GM03348 (cell line): ENCODE measurements at regions not wholly inside any gene's neighbourhood (a gene's known extent, or its start where the extent isn't known, plus 50 kb on each side); places are given as distances from the start of the nearest gene placed in this dataset.

Experiments
- DNase-seq: peaks from one replicate; pipeline ENCODE4 v3.0.0; 2012; ENCODE audit warnings: low spot score

DNA sequence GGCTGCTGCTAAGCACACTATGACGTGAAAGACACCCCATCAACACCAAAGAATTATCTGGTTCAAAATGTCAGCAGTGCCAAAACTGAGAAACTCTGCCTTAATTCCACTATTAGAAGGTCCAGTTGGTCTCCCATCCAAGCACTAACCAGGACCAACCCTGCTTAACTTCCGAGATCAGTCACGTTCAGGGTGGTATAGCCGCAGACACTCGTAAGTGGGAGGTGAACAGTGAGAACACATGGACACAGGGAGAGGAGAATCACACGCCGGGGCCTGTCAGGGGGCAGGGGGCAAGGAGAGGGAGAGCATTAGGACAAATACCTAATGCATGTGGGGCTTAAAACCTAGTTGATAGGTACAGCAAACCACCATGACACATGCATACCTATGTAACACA lies 83.4 kb downstream of the C13orf42 start:
- DNase-seq, result no peak

DNA sequence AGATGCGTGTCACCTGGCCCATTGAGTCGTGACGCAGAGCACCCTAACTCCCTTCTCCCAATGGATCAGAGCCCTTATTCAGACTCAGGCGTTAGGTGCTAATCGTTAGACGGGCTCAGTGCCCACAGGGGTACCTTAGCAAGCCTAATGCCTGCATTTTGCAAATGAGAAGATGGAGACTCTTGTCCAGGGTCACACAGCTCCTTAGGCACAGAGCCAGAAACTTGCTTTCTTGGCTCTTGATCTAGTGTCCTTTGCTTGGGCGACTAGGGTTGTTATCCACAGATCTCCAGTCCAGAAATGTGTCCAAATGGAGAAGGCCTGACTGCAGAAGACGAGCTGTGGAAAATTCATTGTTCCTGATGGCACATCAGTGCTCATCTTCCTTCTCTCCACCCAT lies 85.1 kb downstream of the C13orf42 start:
- DNase-seq, result no peak

DNA sequence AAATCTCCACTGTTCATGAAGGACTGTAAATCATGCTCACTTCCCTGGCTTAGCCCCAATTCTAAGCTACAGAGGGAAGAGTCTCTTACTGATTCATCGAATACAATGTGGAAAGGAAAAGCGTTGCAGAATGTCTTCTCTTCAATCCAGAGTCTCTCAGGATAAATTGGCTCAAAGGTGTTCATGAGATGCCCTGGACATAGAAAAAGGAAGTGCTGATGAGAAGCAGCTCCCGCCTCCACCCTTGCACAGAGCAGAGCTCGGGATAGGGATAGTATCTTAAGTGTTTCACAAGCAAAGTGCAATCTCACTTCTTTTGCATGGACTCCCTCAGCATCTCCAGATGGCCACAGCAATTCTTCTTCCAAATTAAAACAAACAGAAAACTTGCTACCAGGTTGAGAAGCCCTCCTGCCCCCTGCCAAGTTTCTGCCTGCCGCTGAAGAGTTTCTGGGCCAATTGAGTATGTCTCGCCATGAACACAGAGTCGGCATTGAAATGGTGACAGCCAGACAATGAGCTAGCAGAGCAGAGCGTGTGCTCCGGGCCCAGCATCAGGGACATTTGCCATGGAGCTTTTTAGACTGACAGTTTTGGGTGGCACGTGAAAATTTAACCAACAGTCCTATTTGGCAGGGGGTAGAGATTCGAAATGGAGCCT lies 85.7 kb downstream of the C13orf42 start:
- no peak for DNase-seq

DNA sequence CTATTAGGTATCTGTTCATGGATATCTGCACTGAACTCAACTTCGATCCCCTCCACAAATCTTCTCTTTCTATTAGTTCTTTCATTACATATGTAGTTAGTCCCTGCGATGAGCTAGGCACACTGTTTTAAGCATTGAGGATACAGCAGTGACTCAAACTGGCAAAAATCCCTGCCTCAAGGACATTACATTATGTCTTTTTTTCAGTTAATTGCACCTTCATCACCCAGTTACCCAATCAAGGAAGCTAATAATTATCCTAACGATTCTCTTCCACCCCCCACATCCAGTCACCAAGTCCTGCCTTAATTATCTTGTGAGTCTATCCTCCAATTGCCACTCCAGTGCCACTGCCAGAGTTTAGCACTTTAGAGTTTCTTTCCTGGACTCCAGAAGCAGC lies 89.3 kb downstream of the C13orf42 start:
- no peak for DNase-seq

DNA sequence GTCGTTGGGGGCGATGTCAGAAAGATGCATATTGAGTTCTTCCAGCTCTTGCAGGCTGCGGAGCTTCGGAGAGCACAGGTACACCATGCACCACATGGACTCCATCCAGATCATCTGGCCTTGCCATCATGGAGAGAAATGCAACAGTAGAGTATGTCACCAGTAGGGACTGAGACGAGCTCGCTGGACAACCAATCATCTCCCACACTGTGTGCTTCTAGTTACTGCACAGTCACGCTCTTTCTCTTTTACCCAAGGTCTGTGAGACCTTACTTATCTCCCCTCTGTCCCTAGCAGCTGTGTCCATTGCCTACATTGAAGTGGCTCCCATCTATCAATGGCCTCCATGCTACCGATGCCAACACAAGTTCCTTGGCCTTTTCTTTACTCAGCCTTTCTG lies 90.5 kb downstream of the C13orf42 start:
- DNase-seq, result no peak

DNA sequence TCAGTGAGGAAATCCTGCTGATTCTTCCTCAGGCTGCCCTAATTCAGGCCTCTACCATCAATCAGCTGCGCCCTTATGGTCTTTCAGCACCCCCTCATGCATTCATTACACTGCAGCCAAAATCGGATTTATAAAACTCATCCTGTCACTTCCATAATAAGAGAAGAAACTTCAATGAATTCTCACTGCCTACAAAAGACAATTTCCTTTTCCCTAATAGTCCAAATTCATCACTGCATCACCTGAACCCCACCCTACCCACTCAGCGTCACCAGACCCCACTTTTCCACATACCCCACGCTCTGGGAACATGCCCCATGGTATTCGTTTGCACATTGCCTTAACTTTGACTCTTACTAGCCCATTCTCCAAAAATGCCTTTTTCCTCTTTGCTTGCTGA lies 92.0 kb downstream of the C13orf42 start:
- no peak for DNase-seq

DNA sequence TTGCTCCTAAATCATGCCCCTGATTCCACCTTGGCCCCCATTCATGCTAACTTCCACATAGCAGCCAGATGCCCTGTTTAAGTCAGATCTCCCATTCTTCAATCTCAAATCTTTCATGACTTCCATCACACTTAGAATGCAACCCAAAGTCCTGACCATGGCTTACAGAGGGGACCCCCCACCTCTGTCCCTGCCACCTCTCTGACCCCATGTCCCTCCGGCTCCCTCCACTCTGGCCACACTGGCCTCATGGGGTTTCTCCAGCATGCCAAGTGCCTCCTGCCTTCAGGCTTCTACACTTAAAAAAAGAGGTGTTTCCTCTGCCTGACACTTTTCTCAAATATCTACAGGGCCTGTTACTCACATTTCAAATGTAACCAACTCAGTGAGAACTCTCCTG lies 93.6 kb downstream of the C13orf42 start:
- DNase-seq, result no peak

DNA sequence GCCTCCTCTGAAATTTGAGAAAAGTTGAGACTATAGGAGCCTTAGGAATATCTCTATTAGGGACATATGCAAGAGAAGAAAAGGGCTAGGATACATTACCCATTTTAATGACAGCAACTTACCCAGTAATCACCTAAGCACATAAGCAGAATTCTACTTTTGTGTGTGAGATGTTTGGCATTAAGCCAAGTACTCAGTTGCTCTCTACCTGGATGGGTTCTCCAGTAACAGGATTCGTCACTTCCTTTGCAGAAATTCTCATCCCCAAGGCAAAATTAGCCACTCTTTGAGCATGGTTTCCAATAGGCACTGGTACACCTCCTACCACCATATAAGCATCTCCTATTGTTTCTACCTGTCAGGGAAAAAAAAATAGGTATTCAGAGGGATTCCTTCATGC lies 95.1 kb downstream of the C13orf42 start:
- DNase-seq, result no peak

DNA sequence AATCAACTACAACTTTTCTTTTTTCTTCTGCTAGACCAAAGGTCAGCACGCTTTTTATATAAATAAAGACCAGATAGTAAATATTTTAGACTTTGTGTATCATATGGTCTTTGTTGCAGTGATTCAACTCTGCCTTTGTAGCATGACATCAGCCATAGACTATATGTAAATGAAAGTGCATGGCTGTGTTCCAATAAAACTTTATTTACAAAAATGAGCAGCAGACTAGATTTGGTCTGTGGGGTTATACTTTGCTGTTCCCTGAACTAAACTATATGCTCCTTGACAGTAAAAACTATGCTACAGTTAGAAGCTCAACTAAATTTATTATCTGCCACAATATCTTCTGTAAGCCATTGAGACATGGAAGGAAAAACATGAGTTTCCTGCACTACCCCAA lies 100.0 kb downstream of the RNASEH2B start:
- no peak for DNase-seq

DNA sequence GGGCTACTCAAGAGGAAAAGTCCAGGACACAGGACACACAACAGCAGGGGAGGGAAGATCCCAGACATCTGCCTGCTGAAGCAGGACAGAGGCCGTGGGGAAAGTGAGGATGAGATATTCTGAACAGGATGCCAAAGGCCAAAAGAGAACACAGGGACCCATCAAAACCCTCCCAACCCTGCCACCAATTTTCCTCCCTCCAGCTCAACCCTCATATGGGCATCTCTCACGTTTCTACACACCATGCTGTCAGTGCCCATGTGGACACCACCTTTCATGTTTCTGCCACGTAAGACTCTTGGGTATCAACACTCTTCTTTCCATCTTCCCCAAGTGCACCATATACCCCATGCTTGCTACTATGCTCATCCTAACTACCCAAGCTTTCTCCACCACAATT lies 97.6 kb downstream of the RNASEH2B start:
- DNase-seq, result no peak

DNA sequence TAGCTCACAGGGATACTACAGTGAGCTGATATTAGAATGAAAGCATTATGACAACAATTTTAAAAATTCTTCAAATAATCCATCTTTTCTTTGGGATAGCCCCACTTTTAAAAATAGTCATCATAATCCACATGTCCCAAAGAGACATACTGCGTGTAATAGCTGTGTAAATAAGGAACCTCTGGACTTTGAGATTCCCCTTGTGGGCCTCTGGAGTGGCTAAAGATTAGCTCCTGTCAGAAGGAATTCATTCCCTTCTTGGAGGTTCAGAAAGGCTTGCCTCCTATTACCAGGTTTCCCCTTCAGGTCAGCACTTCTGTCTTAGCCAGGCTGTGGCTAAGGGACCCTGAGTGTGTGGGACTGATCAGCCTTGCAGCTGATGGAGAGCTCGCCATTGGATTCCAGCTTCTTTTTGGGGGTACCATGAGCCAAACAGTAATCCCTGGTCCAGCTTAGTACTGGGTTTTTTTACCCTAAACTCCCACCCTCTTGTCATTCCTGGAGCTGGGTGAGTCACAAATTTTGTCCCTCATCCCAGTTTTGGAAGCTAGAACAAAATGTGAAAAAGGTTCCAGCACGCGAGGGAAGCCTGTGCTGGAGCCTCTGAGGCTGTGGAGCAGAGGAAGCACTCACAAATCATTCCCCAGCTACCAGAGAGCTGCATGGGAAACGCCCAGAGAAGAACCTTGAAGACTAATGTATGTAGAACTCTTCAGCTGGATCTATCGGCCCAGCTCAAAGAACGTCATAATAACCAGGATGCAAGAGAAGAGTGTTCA lies 96.7 kb downstream of the RNASEH2B start:
- DNase-seq, result peak; percentile 57
